NCI-H2171 treated with DMSO at 0.1 percent for 48 hours (cell line): ENCODE measurements at regions not wholly inside any gene's neighbourhood (a gene's known extent, or its start where the extent isn't known, plus 50 kb on each side); places are given as distances from the start of the nearest gene placed in this dataset.
"Not testable (repeated sequence)": the region's sequence is repeated elsewhere in the genome, so short reads cannot be mapped to it uniquely, and the experiment has no call there.

ENCODE experiments used
- DNase-seq: peaks from one replicate; lab custom pipeline; 2025; lab: John Stamatoyannopoulos, UW

GRCh38 chr9:28105001-28105400, 531.7 kb upstream of the C9orf72 start:
- no peak for DNase-seq

- DNase-seq: peak; percentile 15
Measured at GRCh38 chr9:28120184-28120583, 546.9 kb upstream of the C9orf72 start.

- DNase-seq: peak; percentile 4
Measured at GRCh38 chr9:28120626-28121025, 547.3 kb upstream of the C9orf72 start.

- no peak for DNase-seq
Measured at GRCh38 chr9:28121366-28121765, 548.1 kb upstream of the C9orf72 start.

GRCh38 chr9:28124917-28125316, 551.6 kb upstream of the C9orf72 start:
- no peak for DNase-seq

GRCh38 chr9:28127101-28127500, 553.8 kb upstream of the C9orf72 start:
- no peak for DNase-seq

GRCh38 chr9:28134446-28134976, 561.2 kb upstream of the C9orf72 start:
- no peak for DNase-seq

- no peak for DNase-seq
Measured at GRCh38 chr9:28135549-28135948, 562.3 kb upstream of the C9orf72 start.

GRCh38 chr9:28136113-28136512, 562.8 kb upstream of the C9orf72 start:
- no peak for DNase-seq

GRCh38 chr9:28147430-28147829, 574.1 kb upstream of the C9orf72 start:
- DNase-seq: not testable (repeated sequence)

- DNase-seq: not testable (repeated sequence)
Measured at GRCh38 chr9:28147923-28148597, 574.8 kb upstream of the C9orf72 start.

- not testable (repeated sequence) for DNase-seq
Measured at GRCh38 chr9:28149361-28150050, 576.2 kb upstream of the C9orf72 start.

- DNase-seq: peak; percentile 1
Measured at GRCh38 chr9:28155067-28155466, 581.8 kb upstream of the C9orf72 start.

GRCh38 chr9:28155671-28156070, 582.4 kb upstream of the C9orf72 start:
- DNase-seq: no peak

GRCh38 chr9:28158451-28158850, 585.2 kb upstream of the C9orf72 start:
- peak; percentile 14 for DNase-seq

GRCh38 chr9:28163619-28164018, 590.3 kb upstream of the C9orf72 start:
- peak; percentile 63 for DNase-seq

- DNase-seq: no peak
Measured at GRCh38 chr9:28166179-28166578, 592.9 kb upstream of the C9orf72 start.

- no peak for DNase-seq
Measured at GRCh38 chr9:28177142-28177541, 603.9 kb upstream of the C9orf72 start.

- no peak for DNase-seq
Measured at GRCh38 chr9:28177925-28178324, 604.6 kb upstream of the C9orf72 start.

- no peak for DNase-seq
Measured at GRCh38 chr9:28179893-28180292, 606.6 kb upstream of the C9orf72 start.

GRCh38 chr9:28190981-28191380, 617.7 kb upstream of the C9orf72 start:
- DNase-seq: no peak

GRCh38 chr9:28197653-28198052, 624.4 kb upstream of the C9orf72 start:
- DNase-seq: no peak

- no peak for DNase-seq
Measured at GRCh38 chr9:28203036-28203435, 629.8 kb upstream of the C9orf72 start.
